OCI-LY7 (cell line): ENCODE measurements at regions not wholly inside any gene's neighbourhood (a gene's known extent, or its start where the extent isn't known, plus 50 kb on each side); places are given as distances from the start of the nearest gene placed in this dataset.

Experiments
- CTCF ChIP-seq: fragments of 200-600 bp; sonication (generic); conservative IDR thresholded peaks from 2 replicates; pipeline ENCODE4 v1.5.1; 2014; ENCODE audit warnings: mild to moderate bottlenecking, antibody characterized with exemption, low read length, moderate library complexity, mixed read lengths
- EZH2phosphoT487 ChIP-seq: fragments of 200-600 bp; sonication (generic); IDR thresholded peaks from 2 replicates; pipeline ENCODE4 v1.6.1; 2018; ENCODE audit warnings: low read depth, borderline replicate concordance, mild to moderate bottlenecking, mixed run types, antibody characterized with exemption, low read length, moderate library complexity, mixed read lengths

- TF ChIP-seq CTCF (no peak), EZH2phosphoT487 (no peak)
Measured at GRCh38 chr7:34451183-34451582, 206.8 kb upstream of the NPSR1 start.
